ENCODE measurements at regions not wholly inside any gene's neighbourhood (a gene's known extent, or its start where the extent isn't known, plus 50 kb on each side); places are given as distances from the start of the nearest gene placed in this dataset.

GRCh38 chr13:68026077-68026476 lies 795.9 kb upstream of the PCDH9 start:
- Histone ChIP-seq H3K27me3 (ENCODE audit: insufficient read depth, insufficient read length) (no peaks in the 10 kb centered on the region), H3K4me1 (ENCODE audit: insufficient read depth, insufficient read length) (no peaks in the 10 kb centered on the region), H3K9me3 (ENCODE audit: insufficient read depth, low read length) (no peaks in the 10 kb centered on the region), H3K4me3 (ENCODE audit: insufficient read length, low read depth) (no peak overlapping the region), H3K9ac (ENCODE audit: insufficient read length, low read depth) (no peak overlapping the region), H3K36me3 (ENCODE audit: insufficient read depth, insufficient read length, low read length) (no peaks in the 10 kb centered on the region)
- TF ChIP-seq ZNF274 (IDR thresholded peaks at IDR 0.05; ENCODE audit: low read depth, low read length) (no peak), YY1 (IDR thresholded peaks at IDR 0.05; ENCODE audit: insufficient read depth, insufficient read length) (no peak), SUZ12 (IDR thresholded peaks at IDR 0.05; ENCODE audit: extremely low read depth, insufficient read depth, insufficient read length) (no peak)
- DNase-seq (ENCODE audit: low read depth, low spot score) = no peak

GRCh38 chr13:68025604-68026003 lies 795.5 kb upstream of the PCDH9 start:
- no peak for TF ChIP-seq ZNF274 (IDR thresholded peaks at IDR 0.05; ENCODE audit: low read depth, low read length)
- TF ChIP-seq YY1 (IDR thresholded peaks at IDR 0.05; ENCODE audit: insufficient read depth, insufficient read length) = no peak
- no peak for TF ChIP-seq SUZ12 (IDR thresholded peaks at IDR 0.05; ENCODE audit: extremely low read depth, insufficient read depth, insufficient read length)
- H3K4me1 ChIP-seq (ENCODE audit: insufficient read depth, insufficient read length) = no peaks in the 10 kb centered on the region
- no peaks in the 10 kb centered on the region for H3K36me3 ChIP-seq (ENCODE audit: insufficient read depth, insufficient read length, low read length)
- H3K4me3 ChIP-seq (ENCODE audit: insufficient read length, low read depth) = no peak overlapping the region
- no peak overlapping the region for H3K9ac ChIP-seq (ENCODE audit: insufficient read length, low read depth)
- no peaks in the 10 kb centered on the region for H3K27me3 ChIP-seq (ENCODE audit: insufficient read depth, insufficient read length)
- DNase-seq (ENCODE audit: low read depth, low spot score) = no peak
- H3K9me3 ChIP-seq (ENCODE audit: insufficient read depth, low read length) = no peaks in the 10 kb centered on the region

- no peaks in the 10 kb centered on the region for H3K36me3 ChIP-seq (ENCODE audit: insufficient read depth, insufficient read length, low read length)
- H3K4me1 ChIP-seq (ENCODE audit: insufficient read depth, insufficient read length) = no peaks in the 10 kb centered on the region
- TF ChIP-seq SUZ12 (IDR thresholded peaks at IDR 0.05; ENCODE audit: extremely low read depth, insufficient read depth, insufficient read length) (no peak), ZNF274 (IDR thresholded peaks at IDR 0.05; ENCODE audit: low read depth, low read length) (no peak), YY1 (IDR thresholded peaks at IDR 0.05; ENCODE audit: insufficient read depth, insufficient read length) (no peak)
- H3K9ac ChIP-seq (ENCODE audit: insufficient read length, low read depth) = no peak overlapping the region
- H3K9me3 ChIP-seq (ENCODE audit: insufficient read depth, low read length) = no peaks in the 10 kb centered on the region
- H3K4me3 ChIP-seq (ENCODE audit: insufficient read length, low read depth) = no peak overlapping the region
- DNase-seq (ENCODE audit: low read depth, low spot score) = peak; percentile 1
- no peaks in the 10 kb centered on the region for H3K27me3 ChIP-seq (ENCODE audit: insufficient read depth, insufficient read length)
Measured at GRCh38 chr13:68023838-68024581, 793.9 kb upstream of the PCDH9 start.

- no peaks in the 10 kb centered on the region for H3K36me3 ChIP-seq (ENCODE audit: insufficient read depth, insufficient read length, low read length)
- no peak for DNase-seq (ENCODE audit: low read depth, low spot score)
- no peaks in the 10 kb centered on the region for H3K9me3 ChIP-seq (ENCODE audit: insufficient read depth, low read length)
- H3K9ac ChIP-seq (ENCODE audit: insufficient read length, low read depth) = no peak overlapping the region
- H3K27me3 ChIP-seq (ENCODE audit: insufficient read depth, insufficient read length) = no peaks in the 10 kb centered on the region
- H3K4me3 ChIP-seq (ENCODE audit: insufficient read length, low read depth) = no peak overlapping the region
- TF ChIP-seq YY1 (IDR thresholded peaks at IDR 0.05; ENCODE audit: insufficient read depth, insufficient read length) = no peak
- TF ChIP-seq SUZ12 (IDR thresholded peaks at IDR 0.05; ENCODE audit: extremely low read depth, insufficient read depth, insufficient read length) = no peak
- H3K4me1 ChIP-seq (ENCODE audit: insufficient read depth, insufficient read length) = no peaks in the 10 kb centered on the region
Measured at GRCh38 chr13:68019901-68020300, 789.8 kb upstream of the PCDH9 start.

GRCh38 chr13:68009546-68009945 lies 779.4 kb upstream of the PCDH9 start:
- Histone ChIP-seq H3K9me3 (ENCODE audit: insufficient read depth, low read length) (no peaks in the 10 kb centered on the region), H3K27me3 (ENCODE audit: insufficient read depth, insufficient read length) (no peaks in the 10 kb centered on the region), H3K36me3 (ENCODE audit: insufficient read depth, insufficient read length, low read length) (no peaks in the 10 kb centered on the region), H3K4me3 (ENCODE audit: insufficient read length, low read depth) (no peak overlapping the region), H3K4me1 (ENCODE audit: insufficient read depth, insufficient read length) (no peaks in the 10 kb centered on the region), H3K9ac (ENCODE audit: insufficient read length, low read depth) (no peak overlapping the region)
- DNase-seq (ENCODE audit: low read depth, low spot score) = no peak
- no peak for TF ChIP-seq SUZ12 (IDR thresholded peaks at IDR 0.05; ENCODE audit: extremely low read depth, insufficient read depth, insufficient read length)
- no peak for TF ChIP-seq YY1 (IDR thresholded peaks at IDR 0.05; ENCODE audit: insufficient read depth, insufficient read length)
- no peak for TF ChIP-seq ZNF274 (IDR thresholded peaks at IDR 0.05; ENCODE audit: low read depth, low read length)

- DNase-seq (ENCODE audit: low read depth, low spot score) = no peak
- TF ChIP-seq ZNF274 (IDR thresholded peaks at IDR 0.05; ENCODE audit: low read depth, low read length) (no peak), YY1 (IDR thresholded peaks at IDR 0.05; ENCODE audit: insufficient read depth, insufficient read length) (no peak), SUZ12 (IDR thresholded peaks at IDR 0.05; ENCODE audit: extremely low read depth, insufficient read depth, insufficient read length) (no peak)
- no peak overlapping the region for H3K4me3 ChIP-seq (ENCODE audit: insufficient read length, low read depth)
- no peaks in the 10 kb centered on the region for H3K27me3 ChIP-seq (ENCODE audit: insufficient read depth, insufficient read length)
- no peaks in the 10 kb centered on the region for H3K4me1 ChIP-seq (ENCODE audit: insufficient read depth, insufficient read length)
- H3K9me3 ChIP-seq (ENCODE audit: insufficient read depth, low read length) = no peaks in the 10 kb centered on the region
- H3K9ac ChIP-seq (ENCODE audit: insufficient read length, low read depth) = no peak overlapping the region
- no peaks in the 10 kb centered on the region for H3K36me3 ChIP-seq (ENCODE audit: insufficient read depth, insufficient read length, low read length)
Measured at GRCh38 chr13:68007576-68007975, 777.4 kb upstream of the PCDH9 start.

GRCh38 chr13:67996101-67996500 lies 766.0 kb upstream of the PCDH9 start:
- TF ChIP-seq YY1 (IDR thresholded peaks at IDR 0.05; ENCODE audit: insufficient read depth, insufficient read length) (no peak), SUZ12 (IDR thresholded peaks at IDR 0.05; ENCODE audit: extremely low read depth, insufficient read depth, insufficient read length) (no peak), ZNF274 (IDR thresholded peaks at IDR 0.05; ENCODE audit: low read depth, low read length) (no peak)
- H3K4me3 ChIP-seq (ENCODE audit: insufficient read length, low read depth) = no peak overlapping the region
- H3K9ac ChIP-seq (ENCODE audit: insufficient read length, low read depth) = no peak overlapping the region
- H3K9me3 ChIP-seq (ENCODE audit: insufficient read depth, low read length) = no peaks in the 10 kb centered on the region
- no peaks in the 10 kb centered on the region for H3K27me3 ChIP-seq (ENCODE audit: insufficient read depth, insufficient read length)
- no peaks in the 10 kb centered on the region for H3K4me1 ChIP-seq (ENCODE audit: insufficient read depth, insufficient read length)
- no peaks in the 10 kb centered on the region for H3K36me3 ChIP-seq (ENCODE audit: insufficient read depth, insufficient read length, low read length)
- no peak for DNase-seq (ENCODE audit: low read depth, low spot score)
